DND-41 (cell line): ENCODE measurements at regions not wholly inside any gene's neighbourhood (a gene's known extent, or its start where the extent isn't known, plus 50 kb on each side); places are given as distances from the start of the nearest gene placed in this dataset.

Experiments used
- ATAC-seq: fragments of 200-7000 bp; cut with Tn5 transposase; 3 replicates; pipeline ENCODE4 v1.9.1; 2021; ENCODE audit warnings: low read depth; ENCODE audit not compliant: insufficient read depth
- DNase-seq: peaks from one replicate; pipeline ENCODE4 v3.0.0-alpha.2; 2020
- H2AFZ ChIP-seq: 2 replicates; pipeline ENCODE4 v1.6.0; 2012; ENCODE audit warnings: low read depth, low read length
- H3K27ac ChIP-seq: 2 replicates; pipeline ENCODE4 v1.5.1; 2012; ENCODE audit warnings: low read length, inconsistent platforms
- H3K27me3 ChIP-seq: fragments of 200-600 bp; sonication (generic); 2 replicates; pipeline ENCODE4 v1.6.0; 2012; ENCODE audit warnings: low read length, mild to moderate bottlenecking, inconsistent platforms; ENCODE audit not compliant: insufficient read depth, poor library complexity
- H3K36me3 ChIP-seq: 2 replicates; pipeline ENCODE4 v1.5.1; 2012; ENCODE audit warnings: low read length, inconsistent platforms; ENCODE audit not compliant: insufficient read depth
- H3K4me1 ChIP-seq: 2 replicates; pipeline ENCODE4 v1.5.1; 2012; ENCODE audit warnings: mild to moderate bottlenecking, low read length; ENCODE audit not compliant: insufficient read depth
- H3K4me2 ChIP-seq: 2 replicates; pipeline ENCODE4 v1.6.0; 2012; ENCODE audit warnings: mild to moderate bottlenecking, moderate library complexity, low read length, inconsistent platforms; ENCODE audit not compliant: insufficient read depth
- H3K4me3 ChIP-seq, 2 experiments: fragments of 200-600 bp in 1 of 2; shearing (Covaris generic) in 1 of 2; 2 replicates each; pipeline ENCODE4 v1.5.1; 2012 to 2016; ENCODE audit warnings: inconsistent platforms in 2 of 2, low read length in 2 of 2, mild to moderate bottlenecking in 2 of 2, low read depth in 1 of 2, moderate library complexity in 1 of 2
- H3K79me2 ChIP-seq: 2 replicates; pipeline ENCODE4 v1.6.0; 2012; ENCODE audit warnings: low read length, inconsistent platforms; ENCODE audit not compliant: insufficient read depth
- H3K9ac ChIP-seq: 2 replicates; pipeline ENCODE4 v1.6.0; 2012; ENCODE audit warnings: low read depth, mild to moderate bottlenecking, inconsistent platforms, low read length, moderate library complexity
- H3K9me3 ChIP-seq: 2 replicates; pipeline ENCODE4 v1.5.1; 2012; ENCODE audit warnings: low read length, moderate library complexity, mild to moderate bottlenecking, inconsistent platforms; ENCODE audit not compliant: insufficient read depth, severe bottlenecking
- H4K20me1 ChIP-seq: 2 replicates; pipeline ENCODE4 v1.6.0; 2012; ENCODE audit warnings: low read length; ENCODE audit not compliant: insufficient read depth
- EZH2 ChIP-seq: IDR thresholded peaks from 3 replicates; pipeline ENCODE4 v1.6.1; 2012; ENCODE audit warnings: borderline replicate concordance, low read depth, mild to moderate bottlenecking, moderate library complexity, low read length, inconsistent platforms; ENCODE audit not compliant: severe bottlenecking
- TF ChIP-seq, protein P1 (sequence below): IDR thresholded peaks from 2 replicates; pipeline ENCODE4 v1.5.1; 2012; ENCODE audit warnings: borderline replicate concordance, low read length, moderate library complexity, mild to moderate bottlenecking; ENCODE audit not compliant: poor library complexity, severe bottlenecking; ENCODE audit errors: extremely low read depth

DNA sequence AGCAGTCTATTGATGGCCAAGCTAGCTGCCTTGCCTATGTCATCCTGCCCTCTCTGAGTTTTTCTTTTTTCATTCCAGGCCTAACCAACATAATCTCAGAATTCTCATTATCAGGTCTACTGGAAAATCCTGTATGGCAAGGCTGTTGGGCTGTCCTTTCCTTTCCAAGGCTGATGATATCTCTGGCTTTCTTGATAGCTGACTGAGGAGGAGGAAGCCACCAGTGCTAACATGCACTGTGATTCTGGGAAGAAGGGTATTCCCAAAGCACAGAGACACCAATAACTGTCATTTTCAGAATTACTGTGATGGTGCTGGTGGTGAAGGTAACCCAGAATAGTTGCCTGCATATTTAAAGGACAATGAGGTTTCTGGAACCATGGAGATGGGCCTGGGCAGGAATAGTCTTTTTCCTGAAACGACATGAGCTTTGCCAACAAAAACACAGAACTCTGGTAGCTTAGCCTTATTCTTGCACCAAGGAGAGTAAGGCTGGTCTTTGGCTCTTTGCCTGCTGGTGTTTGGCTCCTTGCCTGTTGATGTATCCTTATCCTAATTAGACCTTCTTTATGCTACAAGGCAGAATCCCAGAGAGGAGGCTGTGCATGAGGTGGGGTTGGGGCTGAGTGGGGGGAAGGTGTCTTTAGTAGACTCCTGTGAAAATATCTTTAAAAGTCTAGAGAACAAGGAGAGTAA is 157.4 kb downstream of the TNFSF18 start:
- Histone ChIP-seq H3K9ac (no peak overlapping the region), H3K9me3 (no peaks in the 10 kb centered on the region), H3K36me3 (no peaks in the 10 kb centered on the region), H3K4me2 (no peak overlapping the region), H3K4me1 (peaks cover 33% of the 10 kb centered on the region), H4K20me1 (no peaks in the 10 kb centered on the region), H3K79me2 (no peaks in the 10 kb centered on the region), H3K27ac (peak overlapping the region; percentile 10), H3K4me3 (no peak overlapping the region), H2AFZ (no peak overlapping the region), H3K27me3 (no peaks in the 10 kb centered on the region)
- ATAC-seq, result no peak
- no peak for TF ChIP-seq EZH2
- TF ChIP-seq, protein P1, sequence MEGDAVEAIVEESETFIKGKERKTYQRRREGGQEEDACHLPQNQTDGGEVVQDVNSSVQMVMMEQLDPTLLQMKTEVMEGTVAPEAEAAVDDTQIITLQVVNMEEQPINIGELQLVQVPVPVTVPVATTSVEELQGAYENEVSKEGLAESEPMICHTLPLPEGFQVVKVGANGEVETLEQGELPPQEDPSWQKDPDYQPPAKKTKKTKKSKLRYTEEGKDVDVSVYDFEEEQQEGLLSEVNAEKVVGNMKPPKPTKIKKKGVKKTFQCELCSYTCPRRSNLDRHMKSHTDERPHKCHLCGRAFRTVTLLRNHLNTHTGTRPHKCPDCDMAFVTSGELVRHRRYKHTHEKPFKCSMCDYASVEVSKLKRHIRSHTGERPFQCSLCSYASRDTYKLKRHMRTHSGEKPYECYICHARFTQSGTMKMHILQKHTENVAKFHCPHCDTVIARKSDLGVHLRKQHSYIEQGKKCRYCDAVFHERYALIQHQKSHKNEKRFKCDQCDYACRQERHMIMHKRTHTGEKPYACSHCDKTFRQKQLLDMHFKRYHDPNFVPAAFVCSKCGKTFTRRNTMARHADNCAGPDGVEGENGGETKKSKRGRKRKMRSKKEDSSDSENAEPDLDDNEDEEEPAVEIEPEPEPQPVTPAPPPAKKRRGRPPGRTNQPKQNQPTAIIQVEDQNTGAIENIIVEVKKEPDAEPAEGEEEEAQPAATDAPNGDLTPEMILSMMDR, result no peak
- DNase-seq, result no peak

DNA sequence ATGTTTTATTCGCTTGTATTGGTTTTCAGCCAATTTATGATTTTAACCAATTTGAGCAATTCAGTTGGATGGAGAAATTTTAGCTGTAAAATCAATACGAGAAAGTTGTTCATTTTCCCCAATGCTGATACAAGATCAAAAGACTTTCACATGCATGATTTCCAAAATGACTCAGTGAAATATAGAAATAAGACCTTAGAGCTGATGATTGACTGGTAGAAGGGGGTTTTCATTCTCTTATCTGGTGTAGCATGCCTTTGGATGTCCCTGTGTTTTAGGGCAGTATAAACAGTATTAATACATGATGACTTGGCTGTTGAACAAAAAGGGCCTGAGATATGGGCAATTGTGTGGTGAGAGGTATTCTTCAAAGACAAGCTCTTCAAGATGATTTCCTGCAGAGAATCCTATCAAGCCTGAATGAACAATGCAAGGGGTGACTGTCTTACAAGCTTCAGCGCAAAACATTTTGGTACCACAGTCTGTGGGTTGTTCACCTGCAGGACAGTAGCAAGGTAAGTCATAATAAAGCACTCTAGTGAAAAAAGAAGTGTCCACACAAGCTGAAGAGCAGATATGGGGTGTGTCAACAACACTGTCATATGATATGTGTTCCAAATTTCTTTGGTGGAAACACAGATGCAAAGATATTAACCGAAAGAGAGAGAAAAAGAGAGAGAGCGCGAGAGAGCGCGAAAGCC is 156.2 kb downstream of the TNFSF18 start:
- Histone ChIP-seq H3K4me1 (peaks cover 39% of the 10 kb centered on the region), H3K27me3 (no peaks in the 10 kb centered on the region), H3K79me2 (no peaks in the 10 kb centered on the region), H4K20me1 (no peaks in the 10 kb centered on the region), H3K9ac (peak overlapping the region; percentile 49), H3K36me3 (no peaks in the 10 kb centered on the region), H3K4me2 (peak overlapping the region; percentile 61), H3K9me3 (no peaks in the 10 kb centered on the region), H2AFZ (peak overlapping the region; percentile 54), H3K27ac (peak overlapping the region; percentile 80), H3K4me3 (peak overlapping the region in 1 of 2 experiments; percentile 40; a peak in 2 of 4 replicates)
- TF ChIP-seq EZH2, result no peak
- TF ChIP-seq, protein P1, result no peak
- ATAC-seq, result peak; percentile 71
- DNase-seq, result peak; percentile 19

DNA sequence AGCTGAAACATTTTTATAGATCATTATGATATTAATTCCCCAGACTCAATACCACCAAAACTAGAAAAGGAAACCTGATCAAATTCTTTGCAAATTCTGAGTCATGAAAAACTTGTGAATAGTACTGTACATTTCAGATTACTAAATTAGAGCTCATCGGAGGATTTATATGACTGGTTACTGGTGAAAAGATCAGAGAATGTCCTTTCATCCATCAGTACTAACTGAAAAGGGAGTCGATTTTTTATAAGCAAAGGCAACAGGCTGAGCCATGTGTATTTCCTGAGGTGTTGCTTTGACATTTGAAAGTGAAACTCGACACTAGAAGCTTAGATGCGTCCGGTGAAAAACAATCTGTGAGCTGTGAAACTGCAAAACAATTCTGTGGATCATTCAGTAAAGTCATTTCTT is 155.7 kb downstream of the TNFSF18 start:
- Histone ChIP-seq H3K36me3 (no peaks in the 10 kb centered on the region), H3K27ac (peak overlapping the region; percentile 80), H3K9ac (peak overlapping the region; percentile 49), H3K79me2 (no peaks in the 10 kb centered on the region), H3K27me3 (no peaks in the 10 kb centered on the region), H3K9me3 (no peaks in the 10 kb centered on the region), H4K20me1 (no peaks in the 10 kb centered on the region), H3K4me2 (peak overlapping the region; percentile 61), H3K4me3 (peak overlapping the region in 1 of 2 experiments; percentile 40; a peak in 3 of 4 replicates), H3K4me1 (peaks cover 39% of the 10 kb centered on the region), H2AFZ (peak overlapping the region; percentile 54)
- TF ChIP-seq, protein P1, result no peak
- no peak for TF ChIP-seq EZH2
- peak; percentile 91 for ATAC-seq
- DNase-seq, result peak; percentile 60
